Left ventricle myocardium inferior (tissue), 1 donor: ENCODE measurements at regions not wholly inside any gene's neighbourhood (a gene's known extent, or its start where the extent isn't known, plus 50 kb on each side); places are given as distances from the start of the nearest gene placed in this dataset.

Experiments
- DNase-seq: peaks from one replicate; pipeline ENCODE4 v3.0.0-alpha.2; 2020
- H3K27ac ChIP-seq: fragments of 200-600 bp; replicated peaks from 2 replicates; pipeline ENCODE4 v1.8.0; 2021
- H3K27me3 ChIP-seq: fragments of 200-600 bp; 2 replicates; pipeline ENCODE4 v1.8.0; 2021; ENCODE audit warnings: low read depth
- H3K36me3 ChIP-seq: fragments of 200-600 bp; 2 replicates; pipeline ENCODE4 v1.8.0; 2021
- H3K4me1 ChIP-seq: fragments of 200-600 bp; 2 replicates; pipeline ENCODE4 v1.8.0; 2021
- H3K4me3 ChIP-seq: fragments of 200-600 bp; 2 replicates; pipeline ENCODE4 v1.8.0; 2021; ENCODE audit warnings: mild to moderate bottlenecking, moderate library complexity
- H3K9me3 ChIP-seq: fragments of 200-600 bp; replicated peaks from 2 replicates; pipeline ENCODE4 v1.8.0; 2021
- intact Hi-C: fragments of 100-400 bp; cut with micrococcal nuclease; formaldehyde crosslinking; loops from one replicate; pipeline ENCODE4 v1.11.0; 2022
- TF ChIP-seq, protein P1 (sequence below): fragments of 200-600 bp; IDR thresholded peaks from 2 replicates; pipeline ENCODE4 v1.8.0; 2021; ENCODE audit warnings: antibody characterized with exemption, mild to moderate bottlenecking, borderline replicate concordance
- donor health status: DM: no; HTN: yes; CAD: no; lungs with severe emphysema.

DNA sequence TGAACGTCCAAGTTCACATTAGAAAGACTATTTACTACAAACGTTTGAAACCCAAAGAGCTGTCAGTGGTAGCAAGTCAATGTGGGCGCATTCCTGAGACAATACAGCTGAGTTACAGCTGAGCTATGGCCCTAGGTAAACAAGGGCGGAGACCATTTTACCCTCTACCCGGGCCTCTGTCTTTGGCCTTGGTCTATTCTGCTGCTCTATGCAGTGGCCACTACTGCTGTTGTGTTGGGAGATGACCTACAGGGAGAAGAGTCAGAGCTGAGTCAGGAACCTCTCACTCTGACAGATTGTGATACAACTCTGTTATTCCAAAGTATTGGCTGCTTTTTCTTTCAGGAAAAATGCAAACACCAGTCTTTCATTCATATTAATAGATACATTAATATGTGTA lies 700.6 kb downstream of the SEMA5A start:
- TF ChIP-seq, protein P1, sequence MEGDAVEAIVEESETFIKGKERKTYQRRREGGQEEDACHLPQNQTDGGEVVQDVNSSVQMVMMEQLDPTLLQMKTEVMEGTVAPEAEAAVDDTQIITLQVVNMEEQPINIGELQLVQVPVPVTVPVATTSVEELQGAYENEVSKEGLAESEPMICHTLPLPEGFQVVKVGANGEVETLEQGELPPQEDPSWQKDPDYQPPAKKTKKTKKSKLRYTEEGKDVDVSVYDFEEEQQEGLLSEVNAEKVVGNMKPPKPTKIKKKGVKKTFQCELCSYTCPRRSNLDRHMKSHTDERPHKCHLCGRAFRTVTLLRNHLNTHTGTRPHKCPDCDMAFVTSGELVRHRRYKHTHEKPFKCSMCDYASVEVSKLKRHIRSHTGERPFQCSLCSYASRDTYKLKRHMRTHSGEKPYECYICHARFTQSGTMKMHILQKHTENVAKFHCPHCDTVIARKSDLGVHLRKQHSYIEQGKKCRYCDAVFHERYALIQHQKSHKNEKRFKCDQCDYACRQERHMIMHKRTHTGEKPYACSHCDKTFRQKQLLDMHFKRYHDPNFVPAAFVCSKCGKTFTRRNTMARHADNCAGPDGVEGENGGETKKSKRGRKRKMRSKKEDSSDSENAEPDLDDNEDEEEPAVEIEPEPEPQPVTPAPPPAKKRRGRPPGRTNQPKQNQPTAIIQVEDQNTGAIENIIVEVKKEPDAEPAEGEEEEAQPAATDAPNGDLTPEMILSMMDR: no peak
- Histone ChIP-seq H3K36me3 (no peaks in the 10 kb centered on the region), H3K27me3 (no peaks in the 10 kb centered on the region), H3K4me3 (no peak overlapping the region), H3K27ac (no peak overlapping the region), H3K4me1 (no peaks in the 10 kb centered on the region), H3K9me3 (peaks cover 9% of the 10 kb centered on the region)
- DNase-seq: no peak
- intact Hi-C loops: no loop called here

- H3K9me3 ChIP-seq: no peaks in the 10 kb centered on the region
- no peaks in the 10 kb centered on the region for H3K4me1 ChIP-seq
- no peak overlapping the region for H3K4me3 ChIP-seq
- H3K36me3 ChIP-seq: no peaks in the 10 kb centered on the region
- no peak overlapping the region for H3K27ac ChIP-seq
- intact Hi-C loops: no loop called here
- no peaks in the 10 kb centered on the region for H3K27me3 ChIP-seq
- no peak for DNase-seq
- TF ChIP-seq, protein P1: no peak
These were observed 697.5 kb downstream of the SEMA5A start for GRCh38 chr5:8848366-8848765.

- no peak overlapping the region for H3K27ac ChIP-seq
- intact Hi-C loops: no loop called here
- H3K4me1 ChIP-seq: no peaks in the 10 kb centered on the region
- no peaks in the 10 kb centered on the region for H3K27me3 ChIP-seq
- H3K36me3 ChIP-seq: no peaks in the 10 kb centered on the region
- no peak for DNase-seq
- no peak overlapping the region for H3K4me3 ChIP-seq
- no peaks in the 10 kb centered on the region for H3K9me3 ChIP-seq
- TF ChIP-seq, protein P1: no peak
These were observed 696.8 kb downstream of the SEMA5A start for GRCh38 chr5:8848997-8849594.

GRCh38 chr5:8851101-8851500 lies 694.8 kb downstream of the SEMA5A start:
- no peaks in the 10 kb centered on the region for H3K27me3 ChIP-seq
- no peaks in the 10 kb centered on the region for H3K4me1 ChIP-seq
- intact Hi-C loops: no loop called here
- H3K36me3 ChIP-seq: no peaks in the 10 kb centered on the region
- TF ChIP-seq, protein P1: no peak
- no peak overlapping the region for H3K27ac ChIP-seq
- DNase-seq: no peak
- H3K9me3 ChIP-seq: no peaks in the 10 kb centered on the region
- no peak overlapping the region for H3K4me3 ChIP-seq

DNA sequence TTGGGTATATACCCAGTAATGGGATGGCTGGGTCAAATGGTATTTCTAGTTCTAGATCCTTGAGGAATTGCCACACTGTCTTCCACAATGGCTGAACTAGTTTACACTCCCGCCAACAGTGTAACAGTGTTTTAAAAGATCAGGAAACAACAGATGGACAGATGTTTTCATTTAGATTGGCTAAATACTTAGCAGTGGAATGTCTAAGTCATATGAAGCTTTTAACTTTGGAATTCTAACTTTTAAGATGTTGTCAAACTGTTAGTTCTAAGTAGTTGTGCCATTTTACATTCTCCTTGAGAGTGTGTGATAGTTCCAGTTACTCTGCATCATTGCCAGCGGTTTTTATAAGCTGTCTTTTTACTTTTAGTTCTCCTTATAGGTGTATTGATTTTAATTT lies 688.8 kb downstream of the SEMA5A start:
- TF ChIP-seq, protein P1: no peak
- DNase-seq: no peak
- intact Hi-C loops: no loop called here

More for the DNA sequence above, 688.8 kb downstream of the SEMA5A start:
- Histone ChIP-seq H3K27ac (no peak overlapping the region), H3K4me1 (no peaks in the 10 kb centered on the region), H3K9me3 (no peaks in the 10 kb centered on the region), H3K4me3 (no peak overlapping the region), H3K36me3 (no peaks in the 10 kb centered on the region), H3K27me3 (no peaks in the 10 kb centered on the region)
